NT2/D1 (cell line): ENCODE measurements at regions not wholly inside any gene's neighbourhood (a gene's known extent, or its start where the extent isn't known, plus 50 kb on each side); places are given as distances from the start of the nearest gene placed in this dataset.

ENCODE experiments used
- SUZ12 ChIP-seq: IDR thresholded peaks from 2 replicates; pipeline ENCODE4 v1.6.1; 2011; ENCODE audit not compliant: insufficient read length, insufficient read depth; ENCODE audit errors: extremely low read depth
- YY1 ChIP-seq: IDR thresholded peaks from 2 replicates; pipeline ENCODE4 v1.6.1; 2011; ENCODE audit not compliant: insufficient read length, insufficient read depth
- ZNF274 ChIP-seq: IDR thresholded peaks from 2 replicates; pipeline ENCODE4 v1.6.1; 2011; ENCODE audit warnings: mild to moderate bottlenecking, low read depth, low read length

- TF ChIP-seq SUZ12 (no peak), ZNF274 (no peak), YY1 (no peak)
Observed at GRCh38 chr2:120578576-120579352, 156.9 kb upstream of the GLI2 start.
